ENCODE measurements at regions not wholly inside any gene's neighbourhood (a gene's known extent, or its start where the extent isn't known, plus 50 kb on each side); places are given as distances from the start of the nearest gene placed in this dataset.

- no peak for DNase-seq
Measured at GRCh38 chr11:134905928-134906327, 493.9 kb upstream of the B3GAT1 start.

- no peak for DNase-seq
Measured at GRCh38 chr11:134905517-134905916, 493.5 kb upstream of the B3GAT1 start.

GRCh38 chr11:134904103-134904790, 492.2 kb upstream of the B3GAT1 start:
- no peak for DNase-seq

- peak; percentile 29 for DNase-seq
Measured at GRCh38 chr11:134901955-134902918, 490.2 kb upstream of the B3GAT1 start.

- DNase-seq, result no peak
Measured at GRCh38 chr11:134901542-134901941, 489.5 kb upstream of the B3GAT1 start.

GRCh38 chr11:134893810-134894685, 482.0 kb upstream of the B3GAT1 start:
- no peak for DNase-seq

GRCh38 chr11:134890446-134890845, 478.4 kb upstream of the B3GAT1 start:
- no peak for DNase-seq

GRCh38 chr11:134889832-134890231, 477.8 kb upstream of the B3GAT1 start:
- DNase-seq, result no peak

GRCh38 chr11:134888821-134889220, 476.8 kb upstream of the B3GAT1 start:
- no peak for DNase-seq

- DNase-seq, result no peak
Measured at GRCh38 chr11:134887896-134888295, 475.9 kb upstream of the B3GAT1 start.

GRCh38 chr11:134883484-134883883, 471.4 kb upstream of the B3GAT1 start:
- DNase-seq, result no peak

GRCh38 chr11:134882671-134883297, 470.7 kb upstream of the B3GAT1 start:
- DNase-seq, result no peak

GRCh38 chr11:134882141-134882540, 470.1 kb upstream of the B3GAT1 start:
- DNase-seq, result no peak

GRCh38 chr11:134880788-134881187, 468.7 kb upstream of the B3GAT1 start:
- no peak for DNase-seq

GRCh38 chr11:134879931-134880330, 467.9 kb upstream of the B3GAT1 start:
- no peak for DNase-seq

- DNase-seq, result no peak
Measured at GRCh38 chr11:134879341-134879740, 467.3 kb upstream of the B3GAT1 start.

GRCh38 chr11:134878785-134879184, 466.7 kb upstream of the B3GAT1 start:
- no peak for DNase-seq

GRCh38 chr11:134876226-134876625, 464.2 kb upstream of the B3GAT1 start:
- no peak for DNase-seq

GRCh38 chr11:134866981-134867675, 455.1 kb upstream of the B3GAT1 start:
- DNase-seq, result no peak

- DNase-seq, result no peak
Measured at GRCh38 chr11:134866215-134866614, 454.2 kb upstream of the B3GAT1 start.

- DNase-seq, result no peak
Measured at GRCh38 chr11:134864968-134865305, 452.9 kb upstream of the B3GAT1 start.
